SU-DHL-6 (cell line): ENCODE measurements at regions not wholly inside any gene's neighbourhood (a gene's known extent, or its start where the extent isn't known, plus 50 kb on each side); places are given as distances from the start of the nearest gene placed in this dataset.

Experiments
- EZH2phosphoT487 ChIP-seq: fragments of 200-600 bp; sonication (generic), shearing (Covaris generic); conservative IDR thresholded peaks from 2 replicates; pipeline ENCODE4 v1.6.1; 2018; ENCODE audit warnings: mild to moderate bottlenecking, antibody characterized with exemption, low read length, moderate library complexity, mixed read lengths
- TF ChIP-seq, protein P1 (sequence below): fragments of 200-600 bp; sonication (generic); IDR thresholded peaks from one replicate; pipeline ENCODE4 v1.5.1; 2017; ENCODE audit warnings: antibody characterized with exemption, mild to moderate bottlenecking, low read length, moderate library complexity; ENCODE audit not compliant: insufficient read depth, poor library complexity, severe bottlenecking

DNA sequence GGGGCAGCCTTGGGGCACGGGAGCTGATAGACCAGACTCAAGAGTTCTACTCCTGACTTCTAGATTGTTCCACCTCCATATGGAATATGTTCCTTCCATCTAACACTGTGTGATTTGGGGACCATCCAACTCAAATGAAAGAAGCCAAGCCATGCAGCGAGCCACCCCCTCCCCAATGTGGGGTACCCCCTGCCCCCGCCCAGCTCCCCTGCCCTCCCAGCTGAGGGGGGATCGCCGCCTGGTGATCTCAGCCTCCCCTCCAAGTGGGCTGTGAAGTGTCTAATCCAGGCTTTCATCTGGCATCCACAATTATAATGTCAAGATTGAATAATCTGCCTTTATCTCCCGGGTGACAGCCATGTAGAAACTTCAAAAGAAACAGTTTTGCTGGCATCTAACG, 246.1 kb downstream of the RPS24 start:
- TF ChIP-seq, protein P1, sequence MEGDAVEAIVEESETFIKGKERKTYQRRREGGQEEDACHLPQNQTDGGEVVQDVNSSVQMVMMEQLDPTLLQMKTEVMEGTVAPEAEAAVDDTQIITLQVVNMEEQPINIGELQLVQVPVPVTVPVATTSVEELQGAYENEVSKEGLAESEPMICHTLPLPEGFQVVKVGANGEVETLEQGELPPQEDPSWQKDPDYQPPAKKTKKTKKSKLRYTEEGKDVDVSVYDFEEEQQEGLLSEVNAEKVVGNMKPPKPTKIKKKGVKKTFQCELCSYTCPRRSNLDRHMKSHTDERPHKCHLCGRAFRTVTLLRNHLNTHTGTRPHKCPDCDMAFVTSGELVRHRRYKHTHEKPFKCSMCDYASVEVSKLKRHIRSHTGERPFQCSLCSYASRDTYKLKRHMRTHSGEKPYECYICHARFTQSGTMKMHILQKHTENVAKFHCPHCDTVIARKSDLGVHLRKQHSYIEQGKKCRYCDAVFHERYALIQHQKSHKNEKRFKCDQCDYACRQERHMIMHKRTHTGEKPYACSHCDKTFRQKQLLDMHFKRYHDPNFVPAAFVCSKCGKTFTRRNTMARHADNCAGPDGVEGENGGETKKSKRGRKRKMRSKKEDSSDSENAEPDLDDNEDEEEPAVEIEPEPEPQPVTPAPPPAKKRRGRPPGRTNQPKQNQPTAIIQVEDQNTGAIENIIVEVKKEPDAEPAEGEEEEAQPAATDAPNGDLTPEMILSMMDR = no peak
- TF ChIP-seq EZH2phosphoT487 = no peak
